NCI-H69 (cell line): ENCODE measurements at regions not wholly inside any gene's neighbourhood (a gene's known extent, or its start where the extent isn't known, plus 50 kb on each side); places are given as distances from the start of the nearest gene placed in this dataset.
"Not testable (repeated sequence)": the region's sequence is repeated elsewhere in the genome, so short reads cannot be mapped to it uniquely, and the experiment has no call there.

Source experiments
- DNase-seq: peaks from one replicate; lab custom pipeline; 2025; lab: John Stamatoyannopoulos, UW

DNA sequence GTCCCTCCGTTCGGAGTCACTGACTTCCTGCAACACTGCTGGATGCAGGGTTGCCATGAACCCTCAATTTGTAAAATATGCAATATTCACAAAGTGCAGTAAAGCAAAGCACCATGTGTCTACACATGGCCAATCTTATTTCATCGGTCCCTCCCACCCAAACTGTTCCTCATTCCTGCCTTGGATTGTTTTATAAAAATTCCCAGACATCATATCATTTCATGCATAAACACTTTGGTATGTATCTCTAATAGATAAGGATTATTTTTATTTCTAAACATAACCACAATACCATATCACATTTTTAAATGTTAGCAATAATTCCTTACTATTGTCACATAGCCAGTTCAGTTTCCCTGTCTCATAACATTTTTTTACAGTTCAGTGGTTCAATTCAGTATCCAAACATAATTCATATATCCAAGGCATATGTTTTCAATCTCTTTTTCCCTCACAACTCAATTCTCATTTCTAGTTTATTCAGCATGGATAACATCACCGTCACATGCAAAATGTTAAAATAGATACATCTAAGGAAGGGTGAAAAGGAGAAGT is 82.0 kb upstream of the PCAT7 start:
- no peak for DNase-seq

DNA sequence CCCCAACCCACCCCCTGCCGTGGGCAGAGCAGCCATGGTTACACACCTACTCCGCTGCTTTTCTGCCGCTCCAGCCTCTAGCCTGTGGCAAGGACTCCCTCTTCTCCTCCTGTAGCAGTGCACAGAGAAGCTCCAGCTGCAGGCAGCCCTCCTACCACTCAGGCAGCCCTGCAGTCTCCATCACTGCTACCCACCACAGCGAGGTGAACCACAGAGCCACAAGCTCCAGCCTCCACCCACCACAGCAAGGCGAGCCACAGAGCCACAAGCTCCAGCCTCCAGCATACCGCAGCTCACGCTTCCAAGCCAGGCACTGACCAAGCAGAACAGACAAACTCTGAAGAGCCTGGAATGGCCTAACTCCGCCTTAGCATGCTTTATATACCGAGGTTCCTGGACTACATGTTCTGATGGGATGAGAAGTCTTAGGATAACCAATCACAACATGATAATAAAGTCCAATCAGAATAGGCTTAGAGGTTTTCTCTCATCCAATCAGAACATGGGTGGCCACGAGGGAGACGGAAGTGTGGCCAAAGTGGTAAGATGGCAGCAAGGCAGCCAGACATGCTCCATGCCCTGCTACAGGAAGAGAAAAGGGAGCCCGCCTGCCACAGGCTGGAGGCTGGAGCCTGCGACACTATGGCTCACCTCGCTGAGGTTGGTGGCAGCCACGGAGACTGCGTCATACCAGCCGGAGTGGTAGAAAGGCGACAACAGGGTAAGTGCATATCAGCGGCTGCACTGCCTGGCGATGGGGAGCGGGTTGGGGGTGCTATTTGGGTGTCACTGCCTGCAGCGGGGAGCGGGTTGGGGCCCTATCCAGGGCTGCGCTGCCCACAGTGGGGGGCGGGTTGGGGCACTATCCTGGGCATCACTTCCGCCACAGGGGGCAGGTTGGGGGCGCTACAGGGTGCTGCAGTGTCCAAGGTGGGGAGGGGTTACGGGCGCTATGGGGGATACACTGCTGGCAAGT is 75.8 kb upstream of the PCAT7 start:
- no peak for DNase-seq

DNA sequence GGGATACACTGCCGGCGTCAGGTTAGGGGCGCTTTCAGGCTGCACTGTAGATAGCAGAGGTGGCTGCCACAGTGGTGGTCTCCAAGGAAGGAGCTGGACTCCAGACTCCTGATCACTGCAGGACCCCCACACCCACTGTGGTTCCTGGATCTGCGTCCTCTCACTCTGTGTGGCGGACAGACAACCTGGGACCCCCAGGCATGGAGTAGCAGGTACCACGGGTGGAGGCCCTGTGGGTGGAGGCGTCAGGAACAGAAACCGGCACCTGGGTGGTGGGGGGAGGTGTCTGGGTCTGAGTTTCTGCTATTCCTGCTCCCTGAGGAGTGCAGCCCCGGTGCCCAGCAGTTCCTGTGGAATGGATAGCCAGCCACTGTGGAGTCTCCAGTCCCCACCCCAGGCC is 75.1 kb upstream of the PCAT7 start:
- DNase-seq: no peak

DNA sequence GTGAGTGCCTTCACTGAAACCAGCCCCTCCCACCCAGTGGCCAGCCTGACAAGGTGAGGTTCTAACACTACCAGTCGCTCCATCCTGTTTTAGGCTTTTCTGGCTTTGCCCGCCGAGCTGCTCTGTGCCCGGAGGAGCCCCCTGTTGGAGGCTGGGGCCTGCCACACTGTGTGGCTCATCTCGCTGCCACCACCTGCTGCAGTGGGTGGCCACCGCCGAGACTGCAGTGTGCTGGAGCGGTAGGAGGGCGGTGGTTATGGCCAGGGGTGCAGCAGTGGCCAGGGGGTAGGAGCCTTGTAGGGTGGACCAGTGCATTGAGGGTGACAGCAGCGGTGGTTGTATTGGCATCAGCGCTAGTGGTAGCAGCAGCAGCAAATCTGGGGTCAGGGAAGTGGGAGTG is 74.7 kb upstream of the PCAT7 start:
- no peak for DNase-seq

DNA sequence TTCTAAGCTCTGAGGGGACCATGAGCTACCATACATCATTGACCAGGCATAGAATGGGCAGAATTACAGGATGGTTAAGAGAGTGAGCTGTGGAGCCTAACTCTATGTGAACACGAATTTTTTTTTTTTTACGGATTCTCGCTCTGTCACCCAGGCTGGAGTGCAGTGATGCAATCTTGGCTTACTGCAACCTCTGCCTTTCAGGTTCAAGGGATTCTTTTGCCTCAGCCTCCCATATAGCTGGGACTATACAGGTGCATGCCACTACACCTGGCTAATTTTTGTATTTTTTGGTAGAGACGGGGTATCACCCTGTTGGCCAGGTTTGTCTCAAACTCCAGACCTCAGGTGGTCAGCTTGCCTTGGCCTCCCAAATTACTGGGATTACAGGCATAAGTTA is 72.8 kb upstream of the PCAT7 start:
- no peak for DNase-seq

DNA sequence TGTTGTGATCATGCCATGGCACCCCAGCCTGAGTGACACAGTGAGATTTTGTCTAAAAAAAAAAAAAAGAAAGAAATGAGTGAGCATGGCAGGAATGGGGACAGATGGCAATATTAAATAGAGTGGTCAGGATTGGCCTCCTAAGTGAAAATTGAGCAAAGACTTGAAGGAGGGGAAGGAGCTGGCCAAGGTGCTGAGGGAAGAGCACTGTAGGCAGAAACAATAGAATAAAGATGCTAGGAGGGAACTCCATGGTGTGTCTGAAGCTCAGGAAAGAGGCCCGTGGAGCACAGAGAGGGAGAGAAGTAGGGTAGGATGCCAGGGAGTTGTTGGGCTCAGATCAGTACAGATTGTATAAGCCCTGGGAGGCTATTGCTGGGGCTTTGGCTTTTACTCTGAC is 64.4 kb upstream of the PCAT7 start:
- no peak for DNase-seq

DNA sequence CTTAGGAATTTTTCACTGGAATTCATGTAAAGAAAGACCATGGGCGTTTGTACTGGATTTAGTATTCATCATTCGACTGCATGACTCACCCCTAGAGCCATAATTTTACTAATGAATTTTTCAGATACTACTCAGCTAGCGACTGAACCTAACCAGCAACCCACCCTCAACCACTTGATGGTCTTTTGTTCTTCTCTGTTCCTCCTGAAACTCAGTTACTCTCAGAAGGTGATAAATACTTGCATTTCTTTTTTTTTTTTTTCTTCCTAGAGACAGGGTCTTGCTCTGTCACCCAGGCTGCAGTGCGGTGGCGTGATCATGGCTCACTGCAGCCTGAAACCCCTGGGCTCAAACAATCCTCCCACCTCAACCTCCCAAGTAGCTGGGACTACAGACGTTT is 62.8 kb upstream of the PCAT7 start:
- not testable (repeated sequence) for DNase-seq

DNA sequence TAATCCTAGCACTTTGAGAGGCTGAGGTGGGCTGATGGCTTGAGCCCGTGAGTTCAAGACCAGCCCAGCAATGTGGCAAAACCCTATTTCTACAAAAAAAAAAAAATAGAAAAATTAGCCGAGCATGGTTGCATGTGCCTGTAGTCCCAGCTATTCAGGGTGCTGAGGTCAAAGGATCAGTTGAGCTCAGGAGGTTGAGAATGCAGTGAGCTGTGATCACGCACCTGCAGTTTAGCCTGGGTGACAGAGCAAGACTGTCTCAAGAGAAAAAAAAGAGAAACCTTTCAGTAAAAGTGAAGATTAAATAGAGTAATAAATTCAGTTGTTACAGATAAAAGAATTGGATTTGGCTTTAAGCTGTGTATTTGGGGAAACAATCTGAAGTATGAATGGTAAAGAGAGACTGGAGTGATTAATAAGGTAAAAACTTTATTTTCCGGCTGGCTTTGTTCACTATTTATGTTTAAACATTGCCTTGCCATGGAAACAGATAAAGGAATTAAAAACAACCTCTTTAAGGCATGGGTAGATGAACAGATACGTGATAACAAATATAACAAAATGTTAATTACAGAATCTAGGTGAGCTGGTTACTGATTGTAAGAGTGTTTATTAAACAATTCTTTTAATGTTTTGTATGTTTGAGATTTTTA is 56.0 kb upstream of the PCAT7 start:
- no peak for DNase-seq

DNA sequence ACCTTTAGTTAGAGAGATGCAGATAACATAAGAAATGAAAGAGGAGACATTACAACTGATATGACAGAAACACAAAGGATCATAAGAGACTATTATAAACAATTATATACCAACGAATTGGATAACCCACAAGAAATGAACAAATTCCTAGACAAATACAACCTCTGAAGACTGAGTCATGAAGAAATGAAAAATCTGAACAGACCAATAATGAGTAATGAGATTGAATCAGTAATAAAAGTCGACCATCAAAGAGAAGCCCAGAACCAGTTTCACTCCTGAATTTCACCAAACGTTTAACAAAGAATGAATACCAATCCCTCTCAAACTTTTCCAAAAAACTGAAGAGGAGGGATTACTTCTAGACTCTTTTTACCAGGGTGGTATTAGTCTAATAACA is 50.5 kb upstream of the PCAT7 start:
- DNase-seq: no peak
